ENCODE measurements at regions not wholly inside any gene's neighbourhood (a gene's known extent, or its start where the extent isn't known, plus 50 kb on each side); places are given as distances from the start of the nearest gene placed in this dataset.

GRCh38 chr10:33067481-33067880, 109.5 kb upstream of the ITGB1 start:
- DNase-seq: no peak

DNA sequence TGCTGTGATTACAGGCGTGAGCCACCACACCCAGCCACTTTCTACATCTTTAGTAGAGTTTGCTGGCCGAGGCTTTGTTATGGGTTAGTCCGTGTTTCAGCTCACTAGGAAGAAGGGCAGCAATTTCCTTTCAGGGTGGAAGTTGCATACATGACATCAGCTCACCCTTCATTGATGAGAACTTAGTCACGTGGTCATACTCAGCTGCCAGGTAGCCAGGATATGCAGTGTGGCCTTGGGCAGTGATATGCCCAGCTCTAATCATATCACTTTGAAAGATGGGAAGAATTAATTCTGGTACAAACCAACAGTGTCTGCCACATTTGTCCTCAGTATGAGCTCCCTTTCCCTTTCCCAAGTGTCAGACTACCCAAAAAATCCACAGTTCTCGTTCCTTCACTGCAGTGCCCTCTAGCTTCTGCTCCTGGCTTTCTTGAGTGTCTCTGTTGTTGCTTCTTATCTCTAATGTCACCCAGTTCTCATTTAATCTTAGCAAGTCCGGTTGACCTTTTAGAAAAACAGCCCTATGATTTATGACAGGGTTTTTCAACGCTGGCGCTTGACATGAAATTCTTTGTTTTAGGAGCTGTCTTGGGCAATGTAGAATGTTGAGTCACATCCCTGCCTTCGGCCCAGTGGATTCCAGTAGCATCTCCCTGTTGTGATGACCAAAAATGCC, 108.7 kb upstream of the ITGB1 start:
- DNase-seq: no peak

DNA sequence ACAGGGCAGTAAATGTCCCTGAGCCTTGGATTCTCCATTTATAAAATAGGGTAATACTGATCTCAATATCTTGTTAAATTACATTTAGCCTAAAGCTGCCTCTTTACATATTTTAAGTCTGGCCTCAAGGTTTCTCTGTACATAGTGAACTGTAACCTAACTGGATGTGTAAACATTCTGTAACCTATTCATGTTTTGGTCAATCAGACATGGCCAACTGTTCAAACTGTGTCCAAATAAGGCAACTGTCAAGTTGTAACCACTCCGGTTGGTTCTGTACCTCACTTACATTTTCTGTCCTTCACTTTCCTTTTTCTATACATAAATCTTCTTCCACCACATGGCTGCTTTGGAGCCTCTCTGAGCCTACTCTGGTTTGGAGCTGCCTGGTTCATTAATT, 107.1 kb upstream of the ITGB1 start:
- no peak for DNase-seq

DNA sequence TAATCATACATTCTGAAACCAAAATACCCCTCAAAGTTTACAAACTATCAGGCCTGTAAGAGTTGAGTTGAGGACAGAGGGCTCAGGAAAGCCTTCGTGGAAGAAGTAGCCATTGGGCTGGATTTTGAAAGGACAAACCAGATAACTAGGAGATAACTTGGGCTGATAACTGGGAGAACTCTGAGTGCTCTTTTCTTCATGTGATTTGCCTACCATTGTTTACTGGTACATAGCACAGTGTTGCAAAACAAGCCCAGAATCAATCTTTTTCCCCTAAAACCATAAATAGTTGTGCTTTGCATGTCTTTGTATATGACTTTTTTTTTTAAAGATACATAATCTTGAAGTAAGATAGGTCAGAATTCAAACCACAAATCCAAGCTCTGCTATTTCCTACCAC, 106.7 kb upstream of the ITGB1 start:
- DNase-seq: no peak

- no peak for DNase-seq
Measured at GRCh38 chr10:33057620-33058019, 99.6 kb upstream of the ITGB1 start.

DNA sequence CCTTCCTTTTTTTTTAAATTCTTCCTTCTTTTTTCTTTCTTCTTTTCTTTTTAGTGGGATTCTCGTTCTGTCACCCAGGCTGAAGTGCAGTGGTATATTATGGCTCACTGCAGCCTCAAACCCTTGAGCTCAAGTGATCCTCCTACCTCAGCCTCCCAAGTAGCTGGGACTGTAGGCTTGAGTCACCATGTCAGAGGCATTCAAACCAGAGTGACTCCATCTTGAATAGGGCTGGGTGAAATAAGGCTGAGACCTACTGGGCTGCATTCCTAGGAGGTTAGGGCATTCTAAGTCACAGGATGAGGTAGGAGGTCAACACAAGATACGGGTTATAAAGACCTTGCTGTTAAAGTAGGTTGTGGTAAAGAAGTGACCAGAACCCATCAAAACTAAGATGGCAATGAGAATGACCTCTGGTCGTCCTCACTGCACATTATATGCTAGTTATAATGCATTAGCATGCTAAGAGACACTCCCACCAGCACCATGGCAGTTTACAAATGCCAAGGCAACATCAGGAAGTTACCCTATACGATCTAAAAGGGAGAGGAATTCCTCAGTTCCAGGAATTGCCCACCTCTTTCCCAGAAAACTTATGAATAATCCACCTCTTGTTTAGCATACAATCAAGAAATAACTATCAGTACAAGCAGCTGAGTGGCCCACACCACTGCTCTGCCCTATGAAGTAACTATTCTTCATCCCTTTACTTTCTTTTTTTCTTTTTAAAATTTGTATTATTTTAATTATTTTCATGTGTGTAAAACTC, 99.0 kb upstream of the ITGB1 start:
- DNase-seq: no peak

- DNase-seq: no peak
Measured at GRCh38 chr10:33055625-33056024, 97.6 kb upstream of the ITGB1 start.

DNA sequence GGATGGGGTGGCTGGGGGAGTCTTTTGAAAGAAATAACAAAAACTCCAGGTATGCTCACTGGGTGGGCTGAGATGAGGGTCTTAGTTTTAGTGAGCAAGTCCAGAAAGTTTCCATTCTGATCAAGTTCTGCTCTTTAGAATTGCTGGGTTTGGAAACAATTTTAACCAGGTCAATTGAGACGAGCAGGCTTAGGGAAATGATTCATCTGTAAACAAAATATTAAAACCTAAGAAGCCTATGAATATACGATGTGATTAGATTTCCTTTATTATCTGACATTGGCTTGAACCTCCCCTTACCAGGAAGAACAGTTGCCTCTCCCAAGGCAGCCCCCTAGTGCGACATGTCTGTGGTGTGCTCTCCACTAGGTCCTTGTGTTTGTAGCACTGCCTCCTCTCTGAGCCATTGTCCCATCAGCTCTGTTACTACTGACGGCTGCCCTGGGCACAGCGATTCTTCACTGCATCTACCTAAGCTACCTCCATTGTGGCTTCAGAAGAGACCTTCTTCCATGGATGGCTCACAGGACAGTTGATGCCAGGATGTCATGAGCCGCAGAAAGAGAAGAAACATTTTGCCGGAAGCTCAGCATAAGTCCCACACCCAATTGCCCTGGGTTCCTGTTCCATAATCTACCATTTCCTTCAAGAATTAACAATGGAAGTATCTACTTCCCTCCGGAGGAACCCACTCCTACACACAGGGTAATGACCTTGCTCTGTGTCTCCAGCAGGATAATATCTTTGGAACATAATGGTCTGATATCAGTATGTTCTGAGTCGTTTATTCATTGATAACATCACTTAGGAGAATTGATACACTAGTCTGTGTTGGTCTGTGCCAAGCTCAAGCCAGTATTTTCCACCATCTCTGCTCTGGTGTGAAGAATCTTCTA, 95.1 kb upstream of the ITGB1 start:
- no peak for DNase-seq

GRCh38 chr10:33052263-33052875, 94.3 kb upstream of the ITGB1 start:
- no peak for DNase-seq

- peak; percentile 9 for DNase-seq
Measured at GRCh38 chr10:33049963-33050920, 92.2 kb upstream of the ITGB1 start.

DNA sequence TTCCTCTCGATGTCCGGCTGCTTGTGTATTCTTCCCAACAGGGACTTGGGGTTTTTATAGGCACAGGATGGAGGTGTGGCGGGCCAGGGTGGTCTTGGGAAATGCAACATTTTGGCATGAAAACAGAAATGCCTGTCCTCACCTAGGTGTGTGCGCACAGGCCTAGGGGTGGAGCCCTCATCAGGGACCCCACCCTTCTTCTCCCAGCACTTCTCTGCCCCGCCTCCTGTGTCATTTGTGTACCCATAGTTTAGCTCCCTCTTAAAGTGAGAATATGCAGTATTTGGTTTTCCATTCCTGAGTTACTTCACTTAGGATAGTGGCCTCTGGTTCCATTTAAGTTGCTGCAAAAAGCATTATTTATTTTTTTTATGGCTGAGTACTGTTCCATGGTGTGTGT, 90.2 kb upstream of the ITGB1 start:
- DNase-seq: no peak

DNA sequence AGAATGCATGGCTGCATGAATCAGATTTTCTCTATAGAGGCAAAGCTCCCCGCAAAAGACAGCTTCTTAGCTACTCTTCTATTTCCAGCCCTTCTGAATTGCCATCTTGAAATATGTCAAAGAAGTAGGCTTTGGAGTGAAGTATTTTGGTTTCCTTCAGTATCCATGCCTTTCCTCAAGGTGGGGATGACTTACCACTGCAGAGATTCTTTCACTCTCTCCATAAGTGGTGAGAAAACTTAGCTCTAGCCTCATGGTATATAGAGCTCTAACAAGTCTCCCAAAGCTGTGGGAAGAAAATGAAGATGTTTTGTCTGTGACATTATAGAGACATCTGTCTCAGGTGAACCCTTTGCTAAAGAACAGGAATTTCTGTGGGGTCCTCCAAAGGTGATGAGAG, 89.6 kb upstream of the ITGB1 start:
- no peak for DNase-seq

DNA sequence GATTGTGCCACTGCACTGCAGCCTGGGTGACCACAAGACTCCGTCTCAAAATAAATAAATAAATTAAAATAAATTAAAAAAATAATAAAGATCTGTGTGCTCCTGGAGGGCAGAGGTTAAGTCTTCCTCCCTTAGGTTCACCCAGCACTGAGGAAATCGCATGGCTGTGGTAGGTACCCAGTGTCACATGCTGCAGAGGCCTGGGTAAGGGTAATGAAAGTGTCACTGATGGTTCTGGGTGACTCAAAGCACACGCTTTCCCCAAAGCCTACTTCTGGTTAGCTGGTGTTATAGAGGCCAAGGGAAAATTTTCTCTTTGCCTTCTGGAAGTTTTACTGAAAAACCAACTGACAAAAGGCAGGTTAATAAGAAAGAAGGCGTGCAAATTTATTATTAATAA, 88.8 kb upstream of the ITGB1 start:
- no peak for DNase-seq

- DNase-seq: no peak
Measured at GRCh38 chr10:33045421-33045820, 87.4 kb upstream of the ITGB1 start.

DNA sequence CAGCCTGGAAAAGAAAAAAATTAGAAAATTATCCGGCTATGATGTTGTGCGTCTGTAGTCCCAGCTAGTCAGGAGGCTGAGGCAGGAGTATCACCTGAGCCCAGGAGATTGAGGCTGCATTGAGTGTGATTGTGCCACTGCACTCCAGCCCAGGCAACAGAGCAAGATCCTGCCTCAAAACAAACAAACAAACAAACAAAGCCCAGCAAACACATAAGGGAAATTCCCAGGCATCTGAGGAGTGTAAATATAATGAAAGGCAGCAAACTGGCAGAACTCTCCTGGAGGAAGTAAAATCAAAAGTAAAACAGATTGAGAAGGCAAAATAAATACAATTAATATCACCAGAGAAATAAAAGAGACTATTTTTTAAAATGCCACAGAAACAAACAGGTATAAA, 84.5 kb upstream of the ITGB1 start:
- DNase-seq: no peak

DNA sequence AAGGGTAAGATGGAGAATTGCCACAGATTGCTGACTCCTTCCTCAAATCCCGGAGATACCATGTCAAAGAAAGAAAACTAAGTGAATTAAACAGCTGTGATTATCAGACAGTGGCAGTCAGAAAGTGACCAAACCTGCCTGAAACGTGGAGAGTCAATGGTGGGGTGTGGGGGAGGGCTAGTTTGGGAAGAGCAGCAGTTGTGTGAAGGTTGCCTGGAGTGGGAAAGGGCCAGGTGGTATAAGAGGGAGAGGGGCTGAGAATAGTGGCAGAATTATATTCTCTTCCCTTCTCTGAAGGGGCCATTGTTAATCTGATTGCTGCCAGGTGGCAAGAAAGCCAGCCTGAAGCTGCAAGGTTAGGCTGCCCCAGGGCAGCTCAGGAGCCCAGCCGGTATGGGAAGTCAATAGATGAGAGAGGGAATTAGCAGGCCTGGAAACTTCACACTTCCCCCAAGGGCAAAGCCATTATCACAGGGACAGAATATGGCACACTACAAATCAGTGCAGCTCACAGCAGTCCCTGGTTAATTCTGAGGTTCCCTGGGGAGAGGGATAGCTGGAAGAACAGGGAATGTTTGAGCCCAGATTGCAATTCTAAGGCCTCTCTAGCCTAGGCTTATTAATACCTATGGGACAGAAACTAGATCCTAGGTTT, 83.9 kb upstream of the ITGB1 start:
- DNase-seq: no peak

GRCh38 chr10:33040436-33040835, 82.4 kb upstream of the ITGB1 start:
- DNase-seq: no peak

- no peak for DNase-seq
Measured at GRCh38 chr10:33039181-33039580, 81.2 kb upstream of the ITGB1 start.

DNA sequence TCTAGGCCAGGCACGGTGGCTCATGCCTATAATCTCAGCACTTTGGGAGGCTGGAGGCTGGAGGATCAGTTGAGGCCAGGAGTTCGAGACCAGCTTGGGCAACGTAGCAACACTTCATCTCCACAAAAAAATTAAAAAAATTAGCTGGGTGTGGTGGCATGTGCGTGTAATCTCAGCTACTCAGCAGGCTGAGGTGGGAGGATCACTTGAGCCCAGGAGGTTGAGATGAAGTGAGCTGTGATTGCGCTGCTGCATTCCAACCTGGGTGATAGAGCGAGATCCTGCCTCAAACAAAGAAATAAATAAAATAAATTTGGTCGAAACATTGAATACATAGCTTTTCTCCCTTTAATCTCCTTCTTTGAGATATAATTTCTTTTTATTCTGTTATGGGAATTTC, 80.6 kb upstream of the ITGB1 start:
- DNase-seq: no peak

- no peak for DNase-seq
Measured at GRCh38 chr10:33037726-33038125, 79.7 kb upstream of the ITGB1 start.

DNA sequence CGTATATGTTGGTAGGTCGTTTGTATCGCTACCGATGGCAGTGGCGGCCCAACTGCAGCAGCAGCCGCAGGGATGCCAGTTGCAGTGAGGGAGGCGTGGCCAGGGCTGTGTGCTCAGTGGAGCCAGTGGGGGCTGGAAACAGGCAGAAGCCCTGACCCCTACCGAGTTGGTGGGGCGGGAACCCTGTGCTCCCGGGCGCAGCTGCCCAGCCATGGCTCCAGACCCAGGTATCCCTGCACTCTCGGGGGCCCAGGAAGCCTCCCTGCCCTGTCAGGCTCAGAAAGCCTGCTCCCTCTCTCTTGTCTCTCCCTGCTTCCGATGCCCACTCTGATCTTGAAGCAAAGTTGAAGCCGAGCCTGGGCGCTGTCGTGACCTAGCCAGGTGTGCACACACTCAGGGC, 78.6 kb upstream of the ITGB1 start:
- DNase-seq: no peak

DNA sequence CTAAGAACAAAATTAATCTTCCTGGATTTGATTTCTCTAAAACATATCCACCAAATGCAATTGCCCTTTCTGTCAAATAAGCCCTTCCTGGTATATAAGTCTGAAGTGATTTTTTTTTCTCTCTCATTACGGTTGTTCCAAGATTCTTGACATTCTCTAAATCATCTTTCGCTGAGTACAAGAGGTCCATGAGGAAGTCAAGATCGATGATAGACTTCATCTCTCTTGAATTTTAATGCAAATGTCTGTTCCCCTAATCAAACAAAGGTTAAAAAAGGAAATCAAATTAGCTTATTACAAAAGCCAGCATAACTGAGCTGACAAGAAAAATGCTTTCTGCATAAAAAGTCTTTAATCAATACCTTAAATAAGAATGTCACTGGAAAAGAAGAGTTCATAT, 77.4 kb upstream of the ITGB1 start:
- DNase-seq: no peak

All from activated CD4-positive, alpha-beta T cell treated with anti-CD3 and anti-CD28 coated beads for 1 hour (primary cell).